Panc1 (cell line): ENCODE measurements at regions not wholly inside any gene's neighbourhood (a gene's known extent, or its start where the extent isn't known, plus 50 kb on each side); places are given as distances from the start of the nearest gene placed in this dataset.

Experiments
- ATAC-seq: fragments of 200-7000 bp; cut with Tn5 transposase; 2 replicates; pipeline ENCODE4 v1.9.1; 2020; ENCODE audit warnings: mild to moderate bottlenecking, moderate library complexity
- BruUV-seq: library from RNA; stranded (reverse); fragments of 400-500 nt; replicated peaks from 2 replicates; lab custom pipeline; 2021; lab: Mats Ljungman, UMichigan
- CTCF ChIA-PET: fragments of 300-600 bp; sonication (Branson Sonifier 250); formaldehyde crosslinking; loops from one replicate; lab custom pipeline; 2022; ENCODE audit warnings: antibody characterized with exemption; lab: Charles Lee
- POLR2A ChIA-PET: fragments of 300-600 bp; sonication (Branson Sonifier 250); formaldehyde crosslinking; loops from one replicate; lab custom pipeline; 2022; ENCODE audit warnings: antibody characterized with exemption; lab: Charles Lee
- DNase-seq: peaks from one replicate; pipeline ENCODE4 v3.0.0-alpha.2; 2010; ENCODE audit warnings: low read depth, low spot score
- H3K27ac ChIP-seq: 2 replicates; pipeline ENCODE4 v1.5.1; 2011; ENCODE audit warnings: mild to moderate bottlenecking, low read length, inconsistent platforms
- H3K27me3 ChIP-seq: fragments of 200-500 bp; sonication (Bioruptor generic); 2 replicates; pipeline ENCODE4 v1.6.0; 2014; ENCODE audit warnings: low read length, inconsistent platforms; ENCODE audit not compliant: control insufficient read depth, insufficient read depth
- H3K36me3 ChIP-seq: fragments of 200-500 bp; sonication (Bioruptor generic); 2 replicates; pipeline ENCODE4 v1.5.1; 2014; ENCODE audit warnings: inconsistent platforms, mild to moderate bottlenecking, low read length, moderate library complexity; ENCODE audit not compliant: control insufficient read depth, insufficient read depth
- H3K4me1 ChIP-seq: 2 replicates; pipeline ENCODE4 v1.5.1; 2011; ENCODE audit warnings: inconsistent platforms, mild to moderate bottlenecking, low read length, moderate library complexity; ENCODE audit not compliant: control insufficient read depth, insufficient read depth
- H3K4me3 ChIP-seq, 2 experiments: 2 replicates each; pipeline ENCODE4 v1.5.1; 2011 to 2012; ENCODE audit warnings: low read depth in 2 of 2, low read length in 2 of 2, mild to moderate bottlenecking in 2 of 2, inconsistent platforms in 1 of 2, moderate library complexity in 1 of 2
- H3K9me3 ChIP-seq: fragments of 200-500 bp; sonication (Bioruptor generic); 2 replicates; pipeline ENCODE4 v1.5.1; 2014; ENCODE audit warnings: low read depth, mild to moderate bottlenecking, inconsistent platforms, low read length, moderate library complexity; ENCODE audit not compliant: control insufficient read depth, insufficient read depth
- POLR2AphosphoS5 ChIP-seq: IDR thresholded peaks from 2 replicates; pipeline ENCODE4 v1.6.1; 2012; ENCODE audit warnings: mild to moderate bottlenecking, low read depth, low read length, moderate library complexity
- SIN3A ChIP-seq: IDR thresholded peaks from 2 replicates; pipeline ENCODE4 v1.6.1; 2012; ENCODE audit warnings: low read depth, mild to moderate bottlenecking, low read length, moderate library complexity, borderline replicate concordance; ENCODE audit not compliant: insufficient read depth
- TCF7L2 ChIP-seq: IDR thresholded peaks from 2 replicates; pipeline ENCODE4 v1.6.1; 2011; ENCODE audit warnings: mild to moderate bottlenecking, low read depth, low read length, inconsistent platforms
- in situ Hi-C: cut with HindIII; loops from 2 replicates; pipeline ENCODE4 v1.10.0; 2016; ENCODE audit warnings: low sequenced_read_pairs, low pct_unique_long_range_greater_than_20kb
- intact Hi-C: fragments of 100-400 bp; cut with micrococcal nuclease; formaldehyde crosslinking; loops from one replicate; pipeline ENCODE4 v1.10.0; 2022; ENCODE audit not compliant: unreplicated experiment
- TF ChIP-seq, protein P1 (sequence below), 2 experiments: IDR thresholded peaks; 2 replicates each; pipeline ENCODE4 v1.6.1; 2011 to 2012; ENCODE audit warnings: low read depth in 2 of 2, control low read depth in 1 of 2, low read length in 1 of 2, mild to moderate bottlenecking in 1 of 2, moderate library complexity in 1 of 2; ENCODE audit not compliant: insufficient read depth in 1 of 2
- TF ChIP-seq, protein P2 (sequence below): fragments of 450-650 bp; IDR thresholded peaks from 2 replicates; pipeline ENCODE4 v1.5.1; 2017; ENCODE audit warnings: mild to moderate bottlenecking

DNA sequence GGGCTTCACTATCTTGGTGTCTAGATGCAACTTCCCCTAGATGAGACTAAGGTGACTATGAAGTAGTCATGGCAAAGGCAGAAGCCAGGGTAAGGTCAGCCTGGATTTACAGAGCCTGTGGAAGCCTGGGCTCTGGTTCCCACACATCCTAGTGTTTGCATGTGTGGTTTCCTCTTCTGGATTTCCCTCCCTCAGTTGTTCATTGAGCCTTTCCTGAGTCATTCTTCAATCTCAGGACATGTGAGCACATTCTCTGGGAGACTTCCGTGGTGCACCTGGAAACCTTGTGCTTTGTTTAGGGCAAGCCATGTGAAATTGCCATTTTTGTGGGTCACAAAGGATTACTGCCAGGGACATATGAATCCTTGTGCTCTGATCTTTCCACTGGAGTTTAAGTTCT lies 236.6 kb downstream of the C12orf75 start:
- CTCF ChIA-PET = no interaction called here
- no peaks in the 10 kb centered on the region for H3K36me3 ChIP-seq
- no TSS peak for BruUV-seq
- in situ Hi-C loops (no loop called here), intact Hi-C loops (no loop called here)
- H3K27me3 ChIP-seq = no peaks in the 10 kb centered on the region
- ATAC-seq (no peak), DNase-seq (no peak)
- TF ChIP-seq, protein P1, sequence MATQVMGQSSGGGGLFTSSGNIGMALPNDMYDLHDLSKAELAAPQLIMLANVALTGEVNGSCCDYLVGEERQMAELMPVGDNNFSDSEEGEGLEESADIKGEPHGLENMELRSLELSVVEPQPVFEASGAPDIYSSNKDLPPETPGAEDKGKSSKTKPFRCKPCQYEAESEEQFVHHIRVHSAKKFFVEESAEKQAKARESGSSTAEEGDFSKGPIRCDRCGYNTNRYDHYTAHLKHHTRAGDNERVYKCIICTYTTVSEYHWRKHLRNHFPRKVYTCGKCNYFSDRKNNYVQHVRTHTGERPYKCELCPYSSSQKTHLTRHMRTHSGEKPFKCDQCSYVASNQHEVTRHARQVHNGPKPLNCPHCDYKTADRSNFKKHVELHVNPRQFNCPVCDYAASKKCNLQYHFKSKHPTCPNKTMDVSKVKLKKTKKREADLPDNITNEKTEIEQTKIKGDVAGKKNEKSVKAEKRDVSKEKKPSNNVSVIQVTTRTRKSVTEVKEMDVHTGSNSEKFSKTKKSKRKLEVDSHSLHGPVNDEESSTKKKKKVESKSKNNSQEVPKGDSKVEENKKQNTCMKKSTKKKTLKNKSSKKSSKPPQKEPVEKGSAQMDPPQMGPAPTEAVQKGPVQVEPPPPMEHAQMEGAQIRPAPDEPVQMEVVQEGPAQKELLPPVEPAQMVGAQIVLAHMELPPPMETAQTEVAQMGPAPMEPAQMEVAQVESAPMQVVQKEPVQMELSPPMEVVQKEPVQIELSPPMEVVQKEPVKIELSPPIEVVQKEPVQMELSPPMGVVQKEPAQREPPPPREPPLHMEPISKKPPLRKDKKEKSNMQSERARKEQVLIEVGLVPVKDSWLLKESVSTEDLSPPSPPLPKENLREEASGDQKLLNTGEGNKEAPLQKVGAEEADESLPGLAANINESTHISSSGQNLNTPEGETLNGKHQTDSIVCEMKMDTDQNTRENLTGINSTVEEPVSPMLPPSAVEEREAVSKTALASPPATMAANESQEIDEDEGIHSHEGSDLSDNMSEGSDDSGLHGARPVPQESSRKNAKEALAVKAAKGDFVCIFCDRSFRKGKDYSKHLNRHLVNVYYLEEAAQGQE (IDR thresholded peaks at IDR 0.05; ENCODE audit: insufficient read depth in 1 of 2, low read depth in 2 of 2, low read length in 1 of 2) = no peak
- TF ChIP-seq, protein P2, sequence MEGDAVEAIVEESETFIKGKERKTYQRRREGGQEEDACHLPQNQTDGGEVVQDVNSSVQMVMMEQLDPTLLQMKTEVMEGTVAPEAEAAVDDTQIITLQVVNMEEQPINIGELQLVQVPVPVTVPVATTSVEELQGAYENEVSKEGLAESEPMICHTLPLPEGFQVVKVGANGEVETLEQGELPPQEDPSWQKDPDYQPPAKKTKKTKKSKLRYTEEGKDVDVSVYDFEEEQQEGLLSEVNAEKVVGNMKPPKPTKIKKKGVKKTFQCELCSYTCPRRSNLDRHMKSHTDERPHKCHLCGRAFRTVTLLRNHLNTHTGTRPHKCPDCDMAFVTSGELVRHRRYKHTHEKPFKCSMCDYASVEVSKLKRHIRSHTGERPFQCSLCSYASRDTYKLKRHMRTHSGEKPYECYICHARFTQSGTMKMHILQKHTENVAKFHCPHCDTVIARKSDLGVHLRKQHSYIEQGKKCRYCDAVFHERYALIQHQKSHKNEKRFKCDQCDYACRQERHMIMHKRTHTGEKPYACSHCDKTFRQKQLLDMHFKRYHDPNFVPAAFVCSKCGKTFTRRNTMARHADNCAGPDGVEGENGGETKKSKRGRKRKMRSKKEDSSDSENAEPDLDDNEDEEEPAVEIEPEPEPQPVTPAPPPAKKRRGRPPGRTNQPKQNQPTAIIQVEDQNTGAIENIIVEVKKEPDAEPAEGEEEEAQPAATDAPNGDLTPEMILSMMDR = no peak
- TF ChIP-seq SIN3A (no peak), TCF7L2 (no peak), POLR2AphosphoS5 (no peak)
- POLR2A ChIA-PET = no interaction called here
- no peak overlapping the region for H3K4me3 ChIP-seq
- peak overlapping the region; percentile 23; the same call in 1 of the 2 replicates for H3K27ac ChIP-seq
- H3K9me3 ChIP-seq = no peaks in the 10 kb centered on the region
- peaks cover 11% of the 10 kb centered on the region for H3K4me1 ChIP-seq

DNA sequence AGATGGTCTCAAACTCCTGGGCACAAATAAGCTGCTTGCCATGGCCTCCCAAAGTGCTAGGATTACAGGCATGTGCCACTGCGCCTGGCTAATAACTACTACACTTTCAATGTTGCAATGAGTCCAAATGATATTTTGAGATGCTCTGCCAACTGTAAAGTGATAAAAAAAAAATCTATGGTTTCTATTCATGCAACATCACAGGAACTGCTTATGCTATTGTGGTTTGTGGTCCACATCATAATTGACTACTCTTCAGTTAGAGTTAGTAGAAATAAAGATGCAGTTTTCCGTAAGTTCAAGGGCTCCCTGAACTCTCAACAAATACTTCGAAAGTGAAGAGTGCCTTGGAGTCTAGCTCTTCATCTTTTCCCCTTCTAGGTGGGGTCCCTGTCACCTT lies 239.4 kb downstream of the C12orf75 start:
- DNase-seq = no peak
- Histone ChIP-seq H3K9me3 (no peaks in the 10 kb centered on the region), H3K27ac (no peak overlapping the region), H3K4me3 (no peak overlapping the region), H3K4me1 (no peaks in the 10 kb centered on the region; the same call in 1 of the 2 replicates), H3K36me3 (no peaks in the 10 kb centered on the region), H3K27me3 (no peaks in the 10 kb centered on the region)
- TF ChIP-seq, protein P1 (IDR thresholded peaks at IDR 0.05; ENCODE audit: insufficient read depth in 1 of 2, low read depth in 2 of 2, low read length in 1 of 2) = no peak
- TF ChIP-seq TCF7L2 (no peak), POLR2AphosphoS5 (no peak), SIN3A (no peak)
- TF ChIP-seq, protein P2 = no peak
- CTCF ChIA-PET = no interaction called here
- no TSS peak for BruUV-seq
- intact Hi-C loops (no loop called here), in situ Hi-C loops (no loop called here)
- POLR2A ChIA-PET = no interaction called here
- no peak for ATAC-seq
